Keratinocyte (primary cell): ENCODE measurements at regions not wholly inside any gene's neighbourhood (a gene's known extent, or its start where the extent isn't known, plus 50 kb on each side); places are given as distances from the start of the nearest gene placed in this dataset.

Experiments used
- CTCF ChIP-seq, 3 experiments: IDR thresholded peaks in 1 of 3; conservative IDR thresholded peaks in 1 of 3; optimal IDR thresholded peaks in 1 of 3; 2 replicates in 2 of 3; 3 replicates in 1 of 3; pipeline versions ENCODE3 to v1.5.1; 2011; ENCODE audit warnings: low read length in 3 of 3, mild to moderate bottlenecking in 3 of 3, moderate library complexity in 2 of 3, control low read depth in 1 of 3, inconsistent platforms in 1 of 3; ENCODE audit not compliant: insufficient read depth in 2 of 3; ENCODE audit errors: extremely low read depth in 1 of 3
- EZH2 ChIP-seq: IDR thresholded peaks from one replicate; pipeline ENCODE4 v1.6.1; 2012; ENCODE audit warnings: inconsistent platforms, mild to moderate bottlenecking, low read length, moderate library complexity

DNA sequence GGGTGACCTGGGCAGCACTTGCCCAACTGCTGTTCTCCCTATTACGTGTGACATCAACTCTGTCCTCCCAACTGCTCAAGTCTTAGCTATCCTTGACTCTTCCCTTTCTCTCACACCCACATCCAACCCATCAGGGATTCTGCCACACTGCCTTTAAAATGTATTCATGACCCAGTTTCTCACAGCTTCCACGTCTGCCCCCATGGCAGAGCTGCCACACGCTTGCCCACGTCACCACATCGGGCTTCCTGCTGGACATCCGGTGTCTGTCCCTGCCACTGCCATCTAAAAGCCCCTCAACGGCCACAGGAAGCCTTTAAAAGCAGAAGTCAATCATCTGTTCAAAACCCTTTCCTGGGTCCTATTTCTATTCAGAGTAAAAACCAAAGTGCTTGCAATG is 233.1 kb upstream of the POU3F3 start:
- TF ChIP-seq CTCF (optimal IDR thresholded peaks at IDR 0.05 in 1 of 3, IDR thresholded peaks at IDR 0.05 in 1 of 3, conservative IDR thresholded peaks at IDR 0.05 in 1 of 3; ENCODE audit: extremely low read depth in 1 of 3, insufficient read depth in 2 of 3, low read length in 3 of 3) (no peak), EZH2 (no peak)
